H1 (cell line): ENCODE measurements at regions not wholly inside any gene's neighbourhood (a gene's known extent, or its start where the extent isn't known, plus 50 kb on each side); places are given as distances from the start of the nearest gene placed in this dataset.

Source experiments
- SIRT6 ChIP-seq: IDR thresholded peaks from one replicate; pipeline ENCODE4 v1.7.1; 2012; ENCODE audit warnings: low read length, inconsistent platforms

DNA sequence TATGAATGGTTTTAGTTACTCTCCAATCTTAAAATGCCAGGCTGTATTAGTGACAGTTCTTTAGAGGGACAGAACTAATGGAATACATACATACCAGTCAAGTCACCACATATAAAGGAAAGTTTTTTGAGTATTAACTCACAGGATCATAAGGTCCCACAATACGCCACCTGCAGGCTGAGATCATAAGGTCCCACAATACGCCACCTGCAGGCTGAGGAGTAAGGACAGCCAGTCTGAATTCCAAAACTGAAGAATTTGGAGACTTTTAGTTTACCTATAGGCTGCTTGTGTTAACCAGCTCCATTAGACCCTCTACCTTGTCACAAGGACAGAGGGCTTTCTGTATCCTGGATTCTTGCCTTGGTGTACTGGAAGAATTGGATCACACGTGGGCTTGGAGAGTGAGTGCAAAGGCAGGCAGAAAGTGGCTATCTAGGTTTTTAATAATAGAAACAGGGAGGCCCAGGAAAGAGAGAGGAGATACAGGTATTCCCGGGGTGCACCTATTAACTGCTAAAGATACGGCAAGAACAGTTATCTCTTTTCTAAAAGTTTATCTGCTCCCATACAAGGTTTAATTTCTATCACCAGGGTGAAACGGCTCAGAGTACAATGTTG lies 234.9 kb upstream of the CYRIA start (continued):
- TF ChIP-seq SIRT6: no peak
